ENCODE measurements at regions not wholly inside any gene's neighbourhood (a gene's known extent, or its start where the extent isn't known, plus 50 kb on each side); places are given as distances from the start of the nearest gene placed in this dataset.
A peak's percentile ranks its signal among the peaks of the same experiment; 100 is the strongest.
"Not testable (repeated sequence)": the region's sequence is repeated elsewhere in the genome, so short reads cannot be mapped to it uniquely, and the experiment has no call there.

DNA sequence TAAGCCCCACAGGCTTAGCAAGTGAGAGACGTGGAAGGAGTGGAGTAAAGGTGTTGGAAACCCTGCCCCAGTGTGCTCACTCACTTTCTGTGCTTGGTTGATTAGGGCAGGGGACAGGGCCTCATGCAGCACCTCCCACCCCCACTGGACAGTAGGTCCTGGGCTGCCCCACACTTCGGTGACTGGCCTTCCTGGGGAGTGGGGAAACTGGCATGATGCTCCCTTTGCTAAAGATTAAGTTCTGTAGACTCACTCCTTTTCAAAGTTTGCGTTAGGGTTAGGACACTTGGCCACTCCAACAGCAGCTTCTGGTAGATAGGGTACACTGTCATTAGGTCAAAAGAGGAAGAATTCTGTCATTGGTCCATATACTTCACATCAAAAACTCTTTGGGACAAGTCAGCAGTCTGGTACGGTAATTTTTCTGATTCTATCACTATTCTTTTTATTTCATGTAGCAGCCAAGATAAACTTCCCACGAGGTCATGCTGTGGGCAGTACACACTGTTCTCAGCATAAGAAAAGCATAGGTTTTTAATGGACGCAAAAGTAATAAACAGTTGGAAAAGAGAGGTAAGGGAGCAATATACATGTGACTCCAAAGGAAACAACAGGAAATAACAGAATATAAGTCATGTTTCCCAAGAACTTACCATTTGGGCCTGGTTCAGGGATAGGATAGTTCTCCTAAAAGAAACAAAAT, 106.6 kb upstream of the TERB2 start:
- not testable (repeated sequence) for DNase-seq

DNA sequence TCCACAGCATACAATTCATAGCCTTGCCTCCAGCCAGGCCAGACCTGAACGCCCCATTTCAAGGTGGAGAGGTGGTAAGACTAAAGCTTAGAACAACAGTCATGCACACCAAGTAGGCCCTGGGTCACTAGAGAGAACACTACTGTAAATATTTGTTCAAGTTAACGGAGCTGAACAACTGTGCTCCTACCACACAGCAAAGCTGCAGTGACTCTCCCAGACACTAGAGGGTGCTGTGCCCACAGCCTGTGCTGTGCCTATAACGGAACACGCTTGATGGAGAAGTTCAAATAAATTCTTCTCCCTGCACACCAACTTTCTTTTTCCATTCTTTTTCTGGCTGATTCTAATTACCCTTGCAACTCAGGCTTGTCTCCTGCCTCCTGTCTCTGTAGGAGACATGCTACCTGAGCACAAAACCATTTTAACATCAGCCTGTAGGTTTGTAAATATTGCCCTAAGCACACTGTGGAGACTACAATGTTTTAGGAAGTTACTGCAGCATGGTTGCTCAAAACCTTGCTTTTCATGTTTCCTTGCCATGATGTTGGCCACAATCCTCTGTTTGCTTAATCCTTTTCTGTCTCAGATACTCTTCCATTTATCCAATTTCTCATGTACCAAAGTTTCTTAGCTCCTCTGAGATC, 103.1 kb upstream of the TERB2 start:
- DNase-seq = peak; percentile 75

DNA sequence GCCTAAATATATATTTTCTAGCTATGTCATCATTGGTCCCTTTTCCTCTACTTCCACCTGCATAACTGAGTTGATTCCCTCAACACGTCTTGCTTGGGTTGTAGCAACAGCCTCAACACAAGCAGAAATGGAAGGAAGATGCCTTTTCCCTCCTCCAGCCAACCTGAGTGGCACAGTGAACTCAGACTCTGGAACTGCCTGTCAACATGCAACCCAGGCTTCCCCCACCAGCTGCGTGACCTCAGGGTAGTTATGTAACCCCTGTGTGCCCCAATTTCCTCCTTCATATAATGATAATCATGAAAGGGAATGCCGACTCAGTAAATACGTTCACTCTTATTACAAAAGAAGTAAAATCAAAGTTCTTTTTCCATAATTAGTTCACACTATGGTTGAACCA, 101.8 kb upstream of the TERB2 start:
- DNase-seq = not testable (repeated sequence)

DNA sequence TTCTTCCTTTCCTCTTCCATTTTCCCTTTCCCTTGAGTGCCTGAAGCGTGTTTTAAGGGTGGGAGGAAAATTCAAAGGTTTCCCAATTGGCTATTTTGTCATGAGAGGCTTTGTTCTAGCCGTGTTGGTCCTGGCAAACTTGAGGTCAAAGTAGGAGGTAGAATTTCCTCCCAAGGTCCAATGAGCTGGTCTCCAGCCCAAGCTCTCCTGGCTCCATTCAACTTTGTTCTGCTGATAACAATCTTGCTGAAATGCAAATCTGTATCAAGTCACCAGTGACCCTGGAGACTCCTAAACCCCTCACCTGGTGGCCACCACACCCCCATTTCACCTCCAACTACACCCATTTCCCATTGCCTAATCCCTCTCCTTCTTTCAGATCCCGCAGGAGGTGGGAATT, 100.2 kb upstream of the TERB2 start:
- DNase-seq = not testable (repeated sequence)

DNA sequence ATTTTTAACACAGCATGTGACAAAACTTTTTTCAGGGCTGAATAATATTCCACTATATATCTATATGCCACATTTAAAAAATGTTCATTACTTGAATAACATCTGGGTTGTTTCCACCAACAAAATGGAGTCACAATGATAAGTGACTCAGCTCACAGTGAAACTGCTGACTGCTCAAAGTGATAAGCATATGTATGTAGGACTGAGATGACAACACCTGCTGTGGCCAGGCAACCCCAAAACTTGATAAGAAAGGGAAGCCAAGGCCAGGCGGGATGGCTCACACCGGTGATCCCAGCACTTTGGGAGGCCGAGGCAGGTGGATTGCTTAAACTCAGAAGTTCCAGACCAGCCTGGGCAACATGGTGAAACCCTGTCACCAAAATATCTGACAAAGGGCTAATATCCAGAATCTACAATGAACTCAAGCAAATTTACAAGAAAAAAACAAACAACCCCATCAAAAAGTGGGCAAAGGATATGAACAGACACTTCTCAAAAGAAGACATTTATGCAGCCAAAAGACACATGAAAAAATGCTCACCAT, 99.2 kb upstream of the TERB2 start:
- DNase-seq = not testable (repeated sequence)

DNA sequence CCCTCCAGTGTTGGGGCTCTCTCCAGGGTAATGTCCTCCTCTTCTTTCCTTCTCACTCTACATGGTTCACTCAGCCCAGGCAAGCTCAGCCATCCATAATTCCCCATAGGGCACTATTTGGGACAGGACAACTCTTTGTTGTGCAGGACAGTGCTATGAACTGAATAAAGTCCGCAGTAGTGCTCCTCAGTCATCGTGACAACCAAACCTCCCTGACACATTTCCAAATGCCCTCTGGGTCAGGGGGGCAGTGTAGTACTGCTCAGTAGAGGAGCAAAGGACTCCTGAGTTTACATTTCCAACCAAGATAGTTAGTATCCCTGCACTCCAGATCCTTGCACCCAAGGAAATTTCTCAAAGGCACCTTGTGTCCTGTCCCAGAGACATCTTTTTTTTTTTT, 97.4 kb upstream of the TERB2 start:
- not testable (repeated sequence) for DNase-seq

DNA sequence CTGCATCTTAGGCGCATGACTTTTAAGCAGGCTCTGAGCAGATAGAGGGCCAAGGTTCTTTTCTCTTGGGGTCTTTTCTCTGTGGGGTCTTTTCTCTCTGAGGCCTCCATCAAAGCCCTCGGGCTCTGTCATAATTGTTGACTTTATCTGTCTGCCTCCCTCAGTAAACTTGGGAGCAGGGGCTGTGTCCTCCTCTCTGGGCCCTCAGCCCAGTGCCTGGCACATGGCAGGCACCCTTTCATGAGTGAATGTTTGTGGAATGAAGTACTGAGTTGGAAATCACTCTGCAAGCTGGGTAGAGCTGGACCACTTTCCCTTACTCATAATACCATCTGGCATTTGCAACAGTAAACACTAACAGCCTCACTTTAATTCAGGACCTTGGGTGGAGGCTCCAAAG, 96.3 kb upstream of the TERB2 start:
- not testable (repeated sequence) for DNase-seq

DNA sequence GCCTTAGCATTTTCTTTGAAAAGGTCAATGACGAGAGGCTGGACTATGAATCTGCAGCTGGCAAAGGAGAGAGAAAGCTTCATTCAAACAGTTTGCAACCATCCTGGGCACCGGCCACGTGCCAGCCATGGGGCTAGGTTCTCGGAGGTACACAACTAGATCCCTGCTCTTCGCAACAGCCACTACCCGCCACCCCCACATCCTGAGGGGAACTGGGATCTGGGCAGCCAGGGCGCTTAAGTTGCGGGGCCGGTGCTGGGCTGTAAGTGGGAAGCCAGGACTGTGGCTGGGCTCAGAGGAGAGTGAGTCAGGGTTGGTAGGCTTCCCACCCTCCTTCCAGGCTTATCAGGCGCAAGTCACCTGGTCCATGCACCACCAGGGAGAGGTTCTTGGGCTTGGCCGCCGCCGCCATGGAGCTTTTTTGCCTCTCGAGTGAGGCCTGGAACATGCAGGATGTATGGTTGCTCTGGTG, 95.0 kb upstream of the TERB2 start:
- DNase-seq = no peak

DNA sequence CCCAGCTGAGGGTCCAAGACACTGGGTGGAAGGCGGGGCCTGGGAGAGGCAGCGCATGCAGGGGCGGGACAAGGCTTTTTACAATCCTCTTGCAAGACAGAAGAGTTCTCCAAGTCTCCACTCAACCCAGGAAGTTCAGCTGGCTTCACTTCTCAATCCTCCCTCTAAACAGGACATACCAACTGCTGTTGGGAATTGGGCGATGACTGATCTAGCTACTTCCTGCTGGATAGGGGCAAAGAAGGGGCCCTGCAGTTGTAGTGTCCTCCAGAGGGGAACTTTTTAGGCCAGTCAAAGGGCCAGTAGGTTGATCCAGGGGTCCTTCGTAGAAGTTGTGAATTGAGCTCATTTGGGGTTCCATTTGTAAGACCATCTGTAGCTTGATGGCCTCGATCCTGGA, 94.6 kb upstream of the TERB2 start:
- no peak for DNase-seq

DNA sequence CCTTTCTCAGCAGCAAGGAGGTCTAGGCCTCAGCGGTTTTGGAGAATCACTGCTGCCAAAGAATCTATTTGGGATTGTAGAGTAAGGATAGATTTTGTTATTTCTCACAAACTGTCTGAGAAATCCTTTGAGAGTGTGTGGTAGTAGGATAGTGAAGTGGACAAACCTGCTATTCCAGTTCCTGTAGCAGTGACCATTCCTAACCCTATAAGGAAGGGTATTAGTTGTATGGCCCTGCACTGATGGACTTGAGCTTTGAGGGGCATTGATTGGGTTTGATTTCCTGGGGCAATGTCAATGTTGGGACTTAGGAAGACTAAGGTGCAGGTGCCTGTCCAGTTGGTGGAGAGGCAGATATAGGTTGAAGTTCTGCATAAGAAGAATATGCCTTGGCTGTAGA, 93.6 kb upstream of the TERB2 start:
- not testable (repeated sequence) for DNase-seq

DNA sequence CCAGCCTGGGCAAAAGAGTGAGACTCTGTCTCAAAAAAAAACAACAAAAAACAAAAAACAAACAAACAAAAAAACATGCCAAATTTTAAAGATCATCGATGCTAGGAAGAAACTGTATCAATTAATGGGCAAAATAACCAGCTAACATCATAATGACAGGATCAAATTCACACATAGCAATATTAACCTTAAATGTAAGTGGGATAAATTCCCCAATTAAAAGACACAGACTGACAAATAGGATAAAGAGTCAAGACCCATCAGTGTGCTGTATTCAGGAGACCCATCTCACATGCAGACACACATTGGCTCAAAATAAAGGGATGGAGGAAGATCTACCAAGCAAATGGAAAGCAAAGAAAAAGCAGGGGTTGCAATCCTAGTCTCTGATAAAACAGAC, 88.4 kb upstream of the TERB2 start:
- not testable (repeated sequence) for DNase-seq

DNA sequence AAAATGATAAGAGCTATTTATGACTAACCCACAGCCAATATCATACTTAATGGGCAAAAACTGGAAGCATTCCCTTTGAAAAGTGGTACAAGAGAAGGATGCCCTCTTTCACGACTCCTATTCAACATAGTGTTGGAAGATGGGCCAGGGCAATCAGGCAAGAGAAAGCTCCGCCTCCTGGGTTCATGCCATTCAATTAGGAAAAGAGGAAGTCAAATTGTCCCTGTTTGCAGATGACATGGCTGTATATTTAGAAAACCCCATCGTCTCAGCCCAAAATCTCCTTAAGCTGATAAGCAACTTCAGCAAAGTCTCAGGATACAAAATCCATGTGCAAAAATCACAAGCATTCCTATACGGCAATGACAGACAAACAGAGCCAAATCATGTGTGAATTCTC, 86.4 kb upstream of the TERB2 start:
- not testable (repeated sequence) for DNase-seq

DNA sequence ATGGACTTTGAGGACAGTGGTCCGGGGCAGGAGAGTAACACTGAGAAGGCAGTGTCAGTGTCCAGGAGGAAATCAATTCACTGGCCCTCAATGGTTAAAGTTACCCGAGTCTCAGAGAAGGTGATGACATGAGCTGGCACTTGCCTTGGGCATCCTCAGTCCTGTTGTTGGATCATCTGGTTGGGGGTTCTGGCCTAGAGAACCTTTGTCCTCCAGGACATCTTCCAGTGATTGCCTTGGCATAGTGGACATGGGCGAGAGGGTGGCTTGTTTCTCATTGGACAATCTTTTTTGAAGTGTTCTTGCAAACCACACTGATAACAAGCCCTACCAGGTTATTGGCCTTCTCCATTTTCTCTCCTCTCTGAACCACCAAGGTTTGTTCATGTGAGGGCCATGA, 83.4 kb upstream of the TERB2 start:
- DNase-seq = no peak

DNA sequence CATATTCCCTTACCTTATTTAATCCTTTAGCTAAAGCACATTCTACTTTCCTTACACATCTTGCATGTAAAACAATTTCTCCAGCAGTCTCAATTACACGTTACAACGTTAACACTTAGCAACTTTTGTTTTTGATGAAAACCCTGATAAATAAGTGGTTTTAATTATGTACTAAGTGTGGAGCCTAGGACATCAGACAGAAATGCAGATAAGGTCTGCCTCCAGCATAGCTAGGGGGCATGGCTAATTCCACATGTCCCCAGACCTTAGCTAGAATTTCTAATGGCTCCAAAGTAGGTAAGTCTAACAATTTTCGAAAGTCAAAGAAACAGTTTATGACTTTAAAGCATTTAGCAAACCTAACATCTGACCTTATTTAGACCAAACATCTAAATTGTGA, 77.4 kb upstream of the TERB2 start:
- no peak for DNase-seq

DNA sequence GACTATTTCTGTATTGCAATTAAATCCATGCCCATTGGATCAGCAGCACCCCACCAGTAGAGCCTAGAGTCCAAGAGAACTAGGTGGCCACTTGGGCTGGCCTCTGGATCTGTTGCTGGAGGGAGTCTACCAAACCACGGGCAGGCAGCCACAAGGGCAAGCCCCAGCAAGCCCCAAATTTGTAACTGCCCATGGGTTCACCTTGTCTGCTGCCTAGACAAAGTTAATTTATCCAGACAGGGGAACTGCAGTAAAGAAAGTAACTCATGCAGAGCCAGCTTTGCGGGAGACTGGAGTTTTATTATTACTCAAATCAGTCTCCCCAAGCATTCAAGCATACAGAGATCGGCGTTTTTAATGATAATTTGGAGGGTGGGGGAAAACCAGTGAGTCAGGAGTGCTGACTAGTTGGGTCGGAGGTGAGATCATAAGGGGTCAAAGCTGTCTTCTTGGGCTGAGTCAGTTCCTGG, 74.0 kb upstream of the TERB2 start:
- peak; percentile 61 for DNase-seq

DNA sequence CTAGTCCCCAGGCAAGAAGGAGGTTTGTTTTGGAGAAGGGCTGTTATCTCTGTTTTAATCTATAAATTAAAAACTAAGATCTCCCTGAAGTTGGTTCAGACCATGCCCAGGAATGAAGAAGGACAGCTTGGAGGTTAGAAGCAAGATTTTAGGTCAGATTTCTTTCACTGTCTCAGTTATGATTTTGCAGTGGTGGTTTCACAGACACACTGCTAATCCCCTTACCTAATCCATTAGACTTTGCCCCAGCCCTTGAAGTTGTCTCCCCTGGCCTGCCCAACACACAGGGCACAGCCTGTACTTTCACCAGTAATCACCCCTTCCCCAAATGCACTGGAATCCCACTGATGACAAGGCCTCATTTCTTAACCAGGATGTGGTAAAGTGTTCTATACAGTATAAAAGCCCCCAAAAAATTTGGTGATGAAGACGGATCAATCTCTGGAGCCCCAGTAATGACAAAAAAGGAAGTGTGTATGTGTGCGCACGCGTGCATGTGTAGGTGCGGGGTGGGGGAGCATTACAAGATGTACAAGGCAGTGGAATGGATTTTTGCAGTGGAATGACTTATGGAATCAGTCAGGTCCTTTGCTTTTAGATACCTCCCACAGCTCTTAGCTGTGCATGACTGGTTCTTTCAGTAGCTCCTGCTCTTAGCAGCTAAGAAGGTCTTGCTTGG, 73.1 kb upstream of the TERB2 start:
- no peak for DNase-seq

DNA sequence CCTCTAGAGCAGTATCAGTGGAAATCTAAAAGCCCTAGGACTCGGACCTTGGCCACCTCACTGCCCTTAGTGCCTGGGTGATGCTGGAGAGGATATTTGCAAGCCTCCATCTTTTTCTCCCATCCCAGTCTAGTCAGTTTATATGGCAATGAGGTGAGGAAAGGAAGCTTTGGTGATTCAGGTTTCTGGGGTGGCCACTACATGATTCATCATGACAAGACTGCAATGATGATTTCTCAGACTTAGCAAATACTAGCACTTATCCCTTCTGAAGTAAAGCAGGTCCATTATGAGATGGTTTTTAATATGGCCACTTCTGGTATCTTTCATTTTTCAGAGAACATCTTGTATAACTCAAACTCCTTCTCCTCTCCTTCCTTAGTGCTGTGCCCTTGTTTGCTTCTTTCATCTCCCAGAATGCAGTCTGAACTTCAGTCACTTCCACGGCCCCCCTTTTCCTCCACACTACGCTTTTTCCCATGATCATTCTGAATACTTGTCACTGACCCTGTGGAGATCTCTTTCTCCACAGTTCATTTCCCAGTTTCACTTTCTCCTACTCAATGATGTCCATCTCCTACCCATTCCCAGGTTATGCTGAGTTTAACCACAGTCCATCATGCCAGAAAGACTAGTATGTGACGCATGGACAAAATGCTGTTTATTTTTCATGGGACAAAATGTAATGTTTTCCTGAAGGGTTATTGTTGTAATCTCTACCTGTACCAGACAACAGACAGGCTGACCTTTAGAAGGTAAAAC, 57.4 kb upstream of the TERB2 start:
- DNase-seq = not testable (repeated sequence)

DNA sequence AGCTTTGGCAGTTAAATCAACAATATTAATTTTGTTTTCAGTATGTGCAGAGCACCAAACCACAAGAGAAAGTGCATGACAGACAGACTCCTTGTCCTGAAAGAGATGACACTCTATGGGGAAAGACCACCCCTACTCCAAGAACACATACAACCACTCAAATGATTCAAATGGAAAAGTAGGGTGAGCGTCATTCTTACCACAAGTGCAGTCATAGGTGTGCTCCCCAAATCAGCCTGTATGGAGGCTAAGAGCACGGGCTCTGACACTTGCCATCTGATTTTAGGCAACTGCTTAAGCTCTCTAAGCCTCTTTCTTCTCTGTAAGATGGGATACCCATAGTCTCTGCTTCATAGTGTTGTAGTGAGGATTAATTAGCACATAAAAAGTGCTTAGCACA, 56.7 kb upstream of the TERB2 start:
- not testable (repeated sequence) for DNase-seq

DNA sequence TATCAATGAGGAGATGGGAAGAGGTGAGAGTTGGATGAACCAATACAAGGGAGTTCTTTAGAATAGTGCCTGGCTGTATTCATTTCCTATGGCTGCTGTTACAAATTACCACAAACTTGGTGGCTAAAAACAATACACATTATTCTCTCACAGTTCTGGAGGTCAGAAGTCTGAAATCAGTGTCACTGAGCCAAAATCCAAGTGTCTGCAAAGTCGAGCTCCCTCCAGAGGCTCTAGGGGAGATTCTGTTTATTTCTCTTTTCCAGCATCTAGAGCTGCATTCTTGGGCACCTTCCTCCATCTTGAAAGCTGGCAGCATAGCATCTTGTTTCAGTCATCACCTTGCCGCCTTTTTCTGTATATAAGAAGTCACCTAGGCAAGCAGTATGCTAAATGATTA, 55.7 kb upstream of the TERB2 start:
- DNase-seq = not testable (repeated sequence)

DNA sequence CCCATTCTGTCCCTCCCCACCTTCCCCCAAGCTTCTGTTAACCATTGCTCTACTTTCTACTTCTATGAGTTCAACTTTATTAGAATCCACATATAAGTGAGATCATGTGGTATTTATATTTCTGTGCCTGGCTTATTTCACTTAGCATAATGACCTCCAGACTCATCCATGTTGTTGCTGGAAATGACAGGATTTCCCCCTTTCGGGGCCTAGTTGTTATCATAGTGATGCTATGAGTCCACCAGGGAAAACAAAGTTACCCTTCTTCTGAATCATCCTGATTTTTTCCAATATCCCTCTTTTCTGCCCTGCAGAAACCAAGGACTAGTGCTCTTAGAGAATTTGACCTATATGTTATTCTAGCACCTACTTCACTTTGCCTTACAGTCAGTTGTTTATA, 53.2 kb upstream of the TERB2 start:
- not testable (repeated sequence) for DNase-seq

DNA sequence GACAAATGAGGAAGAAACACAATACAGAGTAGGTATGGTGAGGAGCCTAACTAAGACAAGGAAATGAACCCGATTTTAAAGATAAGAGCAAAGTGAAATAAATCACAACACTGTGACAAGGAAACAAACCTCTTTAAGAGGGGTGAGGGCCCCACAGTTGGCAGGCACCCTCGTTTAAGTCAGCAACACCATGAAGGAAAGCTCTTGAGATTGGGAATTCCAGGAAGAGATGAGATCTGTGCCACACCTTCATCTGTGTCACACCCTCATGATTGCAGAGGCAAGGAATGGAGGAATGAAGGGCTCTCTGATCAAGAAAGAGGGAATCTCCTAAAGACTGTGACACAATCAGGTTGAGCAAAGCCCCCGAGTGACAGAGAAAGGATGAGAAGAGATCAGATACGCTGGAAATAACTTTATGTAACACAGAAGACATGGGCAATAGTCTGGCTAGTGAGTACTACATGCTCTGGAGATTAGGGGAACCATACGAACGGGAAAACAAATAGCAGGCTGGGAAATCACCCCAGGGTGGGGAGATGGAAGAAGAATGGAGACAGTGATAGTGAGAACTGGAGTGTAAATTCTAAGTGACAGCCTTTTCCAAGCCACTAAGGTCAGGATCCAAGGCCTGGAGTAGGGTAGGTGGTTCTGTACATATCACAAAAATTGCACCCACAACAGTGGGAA, 51.7 kb upstream of the TERB2 start:
- DNase-seq = not testable (repeated sequence)
